Nucleus accumbens (tissue), 56 donors: ENCODE measurements at regions not wholly inside any gene's neighbourhood (a gene's known extent, or its start where the extent isn't known, plus 50 kb on each side); places are given as distances from the start of the nearest gene placed in this dataset.
"Not testable (repeated sequence)": the region's sequence is repeated elsewhere in the genome, so short reads cannot be mapped to it uniquely, and the experiment has no call there.

ENCODE experiments used
- DNase-seq, 56 donors: peaks; one replicate each; lab custom pipeline; 2025; lab: John Stamatoyannopoulos, UW

DNA sequence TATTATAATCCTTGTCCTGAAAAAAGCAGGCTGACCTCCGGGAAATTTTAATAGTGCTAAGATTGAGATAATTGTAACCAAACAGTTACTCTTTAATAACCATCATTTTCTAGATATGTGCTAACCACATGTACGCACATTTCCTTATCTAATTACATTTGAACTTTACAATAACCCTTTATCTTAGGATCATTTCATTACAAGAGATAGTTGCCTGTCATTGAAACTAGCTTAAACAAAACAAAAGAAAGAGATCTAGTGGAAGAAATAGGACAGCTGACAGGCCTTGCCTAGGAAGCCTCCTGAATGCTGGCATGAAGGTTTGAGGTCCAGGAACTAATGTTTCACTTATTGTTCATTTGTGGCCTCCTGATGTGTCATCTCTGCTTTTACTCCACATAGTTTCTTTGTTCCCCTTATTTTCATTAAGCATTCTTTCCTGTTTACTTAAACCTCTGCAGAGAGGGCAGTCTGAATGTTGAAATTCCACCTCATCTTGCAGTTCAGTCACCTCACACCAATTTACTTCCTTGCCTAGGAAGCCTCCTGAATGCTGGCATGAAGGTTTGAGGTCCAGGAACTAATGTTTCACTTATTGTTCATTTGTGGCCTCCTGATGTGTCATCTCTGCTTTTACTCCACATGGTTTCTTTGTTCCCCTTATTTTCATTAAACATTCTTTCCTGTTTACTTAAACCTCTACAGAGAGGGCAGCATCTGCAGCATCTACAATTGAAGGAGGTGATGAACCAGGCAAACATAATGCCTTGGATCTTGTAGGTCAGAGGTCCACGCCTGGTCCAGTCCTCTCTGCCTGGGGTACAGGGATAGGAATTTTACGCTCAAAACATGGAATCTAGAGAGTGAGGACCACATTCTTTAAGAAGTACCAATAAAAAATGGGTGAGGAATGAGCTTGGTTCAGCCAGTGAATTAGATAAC is 247.5 kb downstream of the SPATA31A6 start:
- DNase-seq, result not testable (repeated sequence)

DNA sequence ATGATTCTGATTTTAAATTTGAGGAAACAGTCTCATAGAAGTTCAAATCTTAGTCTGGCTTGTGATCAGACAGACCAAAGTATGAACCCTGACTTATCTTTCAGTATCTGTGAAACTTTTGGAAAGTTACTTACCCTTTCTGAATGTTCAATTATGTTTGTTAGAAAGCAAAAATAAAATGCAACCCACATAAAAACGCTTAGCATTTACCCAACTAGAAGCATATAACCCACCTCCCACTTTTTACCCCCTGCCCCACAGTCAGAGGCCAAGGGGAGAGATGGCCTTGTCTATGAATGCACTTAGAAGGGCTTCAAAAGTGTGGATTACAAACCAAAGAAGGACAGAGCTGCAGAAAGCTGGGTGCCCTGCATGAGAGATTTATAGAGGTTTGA is 248.2 kb downstream of the SPATA31A6 start:
- not testable (repeated sequence) for DNase-seq

DNA sequence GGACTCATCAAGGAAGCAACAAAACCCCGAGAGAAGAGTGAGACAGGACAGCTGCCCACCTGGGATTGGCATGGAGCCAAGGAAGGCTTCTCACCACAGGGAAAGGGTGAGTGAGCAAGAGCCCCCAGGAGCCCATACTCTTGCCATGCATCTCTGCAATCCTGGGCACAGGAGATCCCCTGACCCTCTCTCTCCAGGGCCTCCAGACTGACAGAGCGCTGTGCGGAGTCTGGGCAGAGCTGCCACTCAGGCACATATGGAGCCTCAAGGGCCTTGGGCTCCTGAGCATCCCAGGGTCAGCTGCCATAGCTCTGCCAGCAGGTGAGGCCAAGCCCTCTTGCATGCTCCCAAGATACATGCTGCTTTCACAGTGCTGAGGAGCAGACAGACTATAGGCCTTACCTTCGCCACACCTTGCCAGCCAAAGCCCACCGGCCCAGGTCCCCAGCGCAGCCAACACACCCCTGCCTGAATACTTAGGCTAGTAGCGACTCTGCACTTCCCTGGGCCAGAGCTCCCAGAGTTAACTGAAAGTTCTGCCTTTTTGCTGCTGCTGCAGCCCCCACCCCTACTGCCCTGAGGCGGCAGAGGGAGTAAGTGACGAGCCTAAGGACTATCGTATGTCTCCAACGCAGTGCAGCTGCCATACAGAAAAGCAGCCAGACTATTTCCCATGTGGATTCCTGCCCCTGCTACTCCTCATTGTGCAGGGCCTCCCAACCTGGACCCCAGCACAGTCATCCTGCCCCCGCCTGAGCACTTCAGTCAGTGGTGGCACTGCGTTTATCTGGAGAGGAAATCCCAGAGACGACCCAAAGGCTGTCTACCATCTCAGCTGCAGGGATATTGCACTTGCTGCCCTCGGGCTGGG is 251.6 kb downstream of the SPATA31A6 start:
- DNase-seq, result not testable (repeated sequence)

DNA sequence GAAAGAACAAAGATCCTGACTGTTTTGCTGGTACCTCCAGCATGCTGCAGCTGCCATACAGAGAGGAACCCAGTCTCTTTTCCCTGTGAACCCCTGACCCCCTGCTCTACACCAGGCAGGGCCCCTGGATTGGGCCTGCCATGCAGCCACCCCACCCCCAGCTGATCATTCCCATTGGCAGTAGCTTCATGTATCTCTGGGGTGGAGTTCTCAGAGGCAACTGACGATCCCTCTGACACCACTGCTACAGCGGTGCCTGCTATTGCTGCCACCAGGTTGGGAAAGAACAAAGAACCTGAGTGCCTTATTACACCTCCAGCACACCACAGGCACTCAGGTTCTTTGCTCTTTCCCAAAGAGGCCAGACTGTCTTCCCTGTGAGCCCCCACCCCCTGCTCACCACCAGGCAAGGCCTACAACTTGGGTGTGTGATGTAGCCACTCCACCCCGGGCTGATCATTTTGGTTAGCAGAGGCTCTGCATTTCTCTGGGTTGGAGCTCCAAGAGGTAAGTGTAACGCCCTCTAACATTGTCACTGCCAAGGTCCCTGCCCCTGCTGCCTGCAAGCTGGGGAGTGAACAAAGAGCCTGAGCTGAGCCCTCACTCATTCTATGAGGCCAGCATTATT is 252.4 kb downstream of the SPATA31A6 start:
- DNase-seq, result not testable (repeated sequence)

DNA sequence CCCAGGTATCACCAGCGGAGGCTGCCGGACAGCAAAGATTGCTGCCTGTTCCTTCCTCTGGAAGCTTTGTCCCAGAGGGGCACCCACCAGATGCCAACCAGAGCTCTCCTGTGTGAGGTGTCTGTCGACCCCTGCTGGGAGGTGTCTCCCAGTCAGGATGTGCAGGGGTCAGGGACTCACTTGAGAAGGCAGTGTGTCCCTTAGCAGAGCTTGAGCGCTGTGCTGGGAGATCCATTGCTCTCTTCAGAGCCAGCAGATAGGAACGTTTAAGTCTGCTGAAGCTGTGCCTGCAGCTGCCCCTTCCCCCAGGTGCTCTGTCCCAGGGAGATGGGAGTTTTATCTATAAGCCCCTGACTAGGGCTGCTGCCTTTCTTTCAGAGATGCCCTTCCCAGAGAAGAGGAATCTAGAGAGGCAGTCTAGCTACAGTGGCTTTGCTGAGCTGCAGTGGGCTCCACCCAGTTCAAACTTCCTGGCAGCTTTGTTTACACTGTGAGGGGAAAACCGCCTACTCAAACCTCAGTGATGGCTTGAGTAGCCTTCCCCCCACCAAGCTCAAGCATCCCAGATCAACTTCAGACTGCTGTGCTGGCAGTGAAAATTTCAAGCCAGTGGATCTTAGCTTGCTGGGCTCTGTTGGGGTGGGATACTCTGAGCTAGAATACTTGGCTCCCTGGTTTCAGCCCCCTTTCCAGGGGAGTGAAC is 253.7 kb downstream of the SPATA31A6 start:
- not testable (repeated sequence) for DNase-seq

DNA sequence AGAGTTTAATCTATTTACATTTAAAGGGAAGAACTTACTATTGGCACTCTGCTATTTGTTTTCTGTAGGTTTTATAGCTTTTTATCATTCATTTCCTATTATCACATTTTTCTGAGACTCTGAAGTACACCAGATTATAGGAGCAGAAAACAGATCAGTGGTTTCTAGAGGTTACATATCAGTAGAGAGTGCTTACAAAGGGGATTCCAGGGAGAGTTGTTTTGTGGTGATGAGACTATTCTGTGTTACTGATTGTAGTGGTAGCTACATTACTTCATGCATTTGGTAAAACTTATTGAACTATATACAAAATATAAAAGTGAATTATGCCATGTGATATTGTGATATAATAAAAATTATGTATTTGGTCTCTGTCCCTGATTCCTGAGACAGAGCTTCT is 259.2 kb downstream of the SPATA31A6 start:
- not testable (repeated sequence) for DNase-seq

DNA sequence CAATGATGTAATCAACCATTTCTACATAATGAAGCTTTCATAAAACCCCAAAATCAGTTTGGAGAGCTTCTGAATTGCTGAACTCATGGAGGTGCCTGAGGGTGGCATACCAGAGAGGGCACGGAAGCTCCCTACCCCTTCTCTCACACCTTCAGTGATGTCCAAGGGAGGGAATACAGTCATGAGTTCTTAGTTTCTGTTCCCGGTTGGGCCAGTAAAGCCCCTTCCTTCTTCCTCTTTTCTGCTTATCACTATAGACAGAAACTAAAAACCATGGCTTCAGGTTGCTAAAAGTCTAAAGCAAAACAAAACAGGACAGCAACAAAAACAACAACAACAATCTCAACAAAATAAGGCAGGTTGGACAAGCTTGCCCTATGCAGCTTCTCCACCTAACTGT is 260.0 kb downstream of the SPATA31A6 start:
- DNase-seq, result not testable (repeated sequence)

DNA sequence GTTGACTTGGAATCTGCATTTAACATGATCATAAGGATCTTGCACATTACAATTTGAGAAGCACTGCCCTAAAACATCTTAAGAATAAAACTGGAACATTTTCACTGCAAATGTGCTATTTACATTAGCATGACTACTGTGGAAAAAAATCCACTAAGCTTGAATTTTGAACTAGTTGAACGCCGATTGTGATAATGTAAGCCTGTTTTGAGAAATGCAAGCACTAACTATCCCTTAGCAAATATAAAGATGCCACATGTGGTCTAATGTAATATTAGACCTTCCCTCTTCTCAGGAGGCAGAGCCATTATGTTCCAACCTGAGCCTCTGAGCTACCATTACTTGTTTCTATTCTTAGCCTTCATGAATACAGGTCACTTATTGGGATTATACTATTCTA is 278.0 kb downstream of the SPATA31A6 start:
- not testable (repeated sequence) for DNase-seq

DNA sequence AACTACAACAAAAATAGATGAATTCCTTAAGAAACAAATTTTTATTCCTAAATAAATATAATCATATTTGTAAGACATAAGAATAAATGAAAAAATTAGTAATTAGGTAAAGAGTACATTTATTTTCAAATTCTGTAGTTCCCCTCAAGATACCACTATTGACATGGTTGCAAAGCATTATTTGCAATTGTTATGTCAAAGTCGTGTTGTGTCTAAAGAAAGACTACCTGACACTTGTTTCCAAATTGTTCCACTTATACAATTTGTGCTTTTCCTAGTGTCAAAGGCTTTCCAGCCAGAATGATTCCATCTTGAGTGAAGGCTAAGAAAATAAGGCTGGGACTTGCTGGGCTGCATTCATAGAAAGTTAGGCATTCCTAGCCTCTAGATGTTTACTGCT is 278.4 kb downstream of the SPATA31A6 start:
- not testable (repeated sequence) for DNase-seq

DNA sequence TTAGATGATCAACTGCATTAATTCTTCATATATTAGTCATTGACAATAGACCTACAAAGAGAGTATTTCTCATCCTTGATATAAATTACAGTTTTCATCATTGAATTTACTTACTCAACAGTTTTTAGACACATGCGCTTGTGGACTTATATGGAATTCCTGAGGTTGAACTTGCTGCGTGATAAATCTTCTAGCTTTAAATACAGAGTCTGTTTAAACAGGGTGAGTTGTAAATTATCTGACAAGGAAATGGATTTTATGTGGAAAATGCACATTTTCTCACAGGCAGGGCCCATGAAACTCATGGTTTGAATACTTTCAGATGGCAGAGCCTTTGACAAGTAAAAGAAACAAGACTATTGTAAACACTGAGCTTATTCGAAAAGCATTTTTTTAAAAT is 280.5 kb downstream of the SPATA31A6 start:
- DNase-seq, result not testable (repeated sequence)

DNA sequence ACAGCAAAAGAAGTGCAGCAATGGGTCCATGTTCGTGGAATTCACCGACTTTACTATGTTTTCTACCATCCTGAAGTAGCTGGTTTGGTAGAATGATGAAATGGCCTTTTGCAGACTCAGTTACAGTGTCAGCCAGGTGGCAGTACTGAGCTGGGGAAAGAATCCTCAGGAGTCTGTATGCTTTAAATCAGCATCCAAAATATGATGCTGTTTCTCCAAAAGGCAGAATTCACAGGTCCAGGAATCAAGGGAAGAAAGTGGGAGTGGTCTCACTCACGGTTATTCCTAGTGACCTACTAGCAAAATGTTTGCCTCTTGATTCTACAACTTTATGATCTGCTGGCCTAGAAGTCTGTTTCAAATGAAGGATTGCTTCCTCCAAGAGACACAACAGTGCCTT is 287.1 kb downstream of the SPATA31A6 start:
- peak in 3 of 56 donors; percentile 2 to 14 (median 2) for DNase-seq

DNA sequence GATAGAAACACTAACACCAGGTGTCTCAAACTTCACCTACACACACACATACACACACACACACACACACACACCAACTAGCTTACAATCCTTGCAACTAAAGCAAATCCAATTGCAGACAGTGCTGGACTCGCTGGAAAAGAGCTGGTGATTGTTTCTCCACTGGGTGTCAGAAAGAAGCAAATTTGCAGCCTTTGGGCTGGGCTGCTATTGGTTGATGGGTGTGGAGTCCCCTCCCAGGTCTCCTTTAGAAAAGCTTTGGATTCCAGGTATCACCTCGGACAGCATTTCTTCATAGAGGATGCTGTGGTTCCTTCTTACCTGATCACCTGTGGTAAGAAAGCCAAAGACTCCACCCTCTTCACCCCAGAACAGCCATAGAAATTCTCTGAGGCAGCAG is 307.5 kb downstream of the SPATA31A6 start:
- DNase-seq, result not testable (repeated sequence)

DNA sequence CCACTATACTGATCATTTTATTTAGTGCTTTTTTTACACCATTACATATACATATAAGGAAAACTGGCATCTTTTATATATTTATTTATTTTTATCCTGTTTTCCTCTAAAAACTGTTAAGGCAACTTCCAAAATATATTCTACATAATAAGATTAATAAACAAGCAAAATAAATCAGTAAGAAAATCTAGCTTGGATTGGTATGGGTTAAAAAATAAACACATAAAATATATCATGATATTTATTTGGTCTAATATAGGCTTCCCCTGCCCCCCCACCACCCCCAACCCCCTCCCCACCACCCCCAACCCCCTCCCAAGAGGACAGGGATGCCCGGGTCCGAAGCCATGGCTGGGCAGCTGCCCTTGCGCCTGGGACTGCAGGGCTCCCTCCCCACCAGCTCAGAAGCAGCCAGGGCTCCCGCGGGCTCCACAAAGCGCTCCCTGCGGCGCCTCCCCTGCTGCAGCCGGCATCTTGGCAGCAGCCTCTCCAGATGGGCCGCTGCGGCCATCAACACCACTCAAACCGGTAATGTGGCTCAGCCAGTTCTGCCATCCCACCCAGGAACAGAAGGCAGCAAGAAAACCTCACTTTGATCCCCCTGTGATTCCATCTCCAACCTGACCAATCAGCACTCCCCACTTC is 319.3 kb downstream of the SPATA31A6 start:
- DNase-seq, result not testable (repeated sequence)

DNA sequence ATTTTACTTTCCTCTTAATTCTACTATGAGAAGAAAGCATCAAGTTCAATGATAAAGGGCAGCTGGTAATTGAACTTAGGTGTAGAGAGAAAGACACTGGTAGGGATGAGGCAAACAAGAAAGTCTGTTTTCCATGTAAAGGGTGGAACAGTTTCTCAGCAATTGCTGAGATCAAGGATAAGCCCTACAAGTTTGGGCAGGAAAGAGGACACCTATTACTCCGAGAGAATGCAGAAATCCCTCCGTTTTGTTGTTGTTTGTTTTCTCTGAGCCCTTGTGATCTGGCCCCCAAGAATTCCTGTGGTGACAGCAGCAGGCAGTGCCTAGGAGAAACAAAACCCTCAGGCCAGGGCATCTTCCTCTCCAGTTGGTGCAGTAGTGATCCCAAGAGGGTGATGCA is 324.7 kb downstream of the SPATA31A6 start:
- DNase-seq, result not testable (repeated sequence)

DNA sequence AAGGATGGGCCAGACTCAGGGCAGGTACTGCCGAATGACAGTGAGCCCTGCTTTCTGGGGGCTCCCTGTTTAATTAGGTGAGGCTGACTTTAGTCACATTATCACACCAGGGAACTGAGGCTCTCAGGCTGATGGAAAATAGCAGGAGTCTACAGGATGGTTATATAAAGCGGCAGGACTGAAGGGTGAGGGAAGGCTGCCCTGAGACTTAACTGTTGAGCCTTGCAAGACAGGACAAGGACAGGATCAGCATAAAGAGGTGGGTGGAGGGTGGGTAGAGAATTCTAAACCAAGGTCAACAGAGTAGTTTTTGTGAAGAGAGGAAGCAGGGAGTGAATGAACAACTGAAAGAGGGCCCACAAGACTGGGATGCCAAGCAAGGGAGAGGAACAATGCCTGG is 330.1 kb downstream of the SPATA31A6 start:
- DNase-seq, result not testable (repeated sequence)

DNA sequence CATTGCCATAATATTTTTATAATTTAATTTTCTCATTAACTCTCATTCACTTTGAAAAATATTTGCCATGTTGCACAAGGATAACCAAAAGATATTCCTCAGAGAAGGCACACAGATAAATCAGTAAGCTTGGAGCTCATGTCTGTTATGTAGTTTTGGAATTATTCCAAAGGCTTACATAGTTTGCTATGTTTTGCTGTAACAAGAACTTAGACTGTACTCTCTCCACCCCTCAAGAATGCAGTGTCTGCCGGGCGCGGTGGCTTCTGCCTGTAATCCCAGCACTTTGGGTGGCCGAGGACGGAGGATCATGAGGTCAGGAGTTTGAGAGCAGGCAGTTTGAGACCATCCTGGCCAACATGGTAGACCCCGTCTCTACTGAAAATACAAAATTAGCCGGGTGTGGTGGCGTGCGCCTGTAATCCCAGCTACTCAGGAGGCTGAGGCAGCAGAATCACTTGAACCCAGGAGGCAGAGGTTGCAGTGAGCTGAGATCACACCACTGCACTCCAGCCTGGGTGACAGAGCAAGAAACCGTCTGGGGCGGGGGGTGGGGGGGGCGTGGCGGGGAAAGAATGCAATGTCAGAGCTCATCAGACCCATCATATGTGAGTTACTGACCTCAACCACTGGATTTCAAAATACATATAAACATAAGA is 351.0 kb downstream of the SPATA31A6 start:
- DNase-seq, result not testable (repeated sequence)

DNA sequence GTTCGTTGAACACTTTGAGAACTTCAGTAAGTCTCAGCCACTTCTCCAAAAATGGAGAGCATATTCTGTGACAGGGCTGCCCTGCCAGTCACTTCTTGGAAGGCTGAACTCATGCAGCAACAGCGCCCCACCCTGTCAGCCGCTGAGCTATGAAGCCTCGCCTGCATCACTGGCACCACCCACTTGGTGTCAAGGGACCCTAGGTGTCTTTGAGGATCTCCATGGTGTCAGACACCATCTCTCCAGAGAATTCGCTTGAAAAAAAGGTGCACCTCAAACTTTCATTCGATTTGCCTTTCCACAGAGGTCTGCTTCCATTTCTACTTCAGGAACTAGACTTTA is 351.5 kb downstream of the SPATA31A6 start:
- not testable (repeated sequence) for DNase-seq

DNA sequence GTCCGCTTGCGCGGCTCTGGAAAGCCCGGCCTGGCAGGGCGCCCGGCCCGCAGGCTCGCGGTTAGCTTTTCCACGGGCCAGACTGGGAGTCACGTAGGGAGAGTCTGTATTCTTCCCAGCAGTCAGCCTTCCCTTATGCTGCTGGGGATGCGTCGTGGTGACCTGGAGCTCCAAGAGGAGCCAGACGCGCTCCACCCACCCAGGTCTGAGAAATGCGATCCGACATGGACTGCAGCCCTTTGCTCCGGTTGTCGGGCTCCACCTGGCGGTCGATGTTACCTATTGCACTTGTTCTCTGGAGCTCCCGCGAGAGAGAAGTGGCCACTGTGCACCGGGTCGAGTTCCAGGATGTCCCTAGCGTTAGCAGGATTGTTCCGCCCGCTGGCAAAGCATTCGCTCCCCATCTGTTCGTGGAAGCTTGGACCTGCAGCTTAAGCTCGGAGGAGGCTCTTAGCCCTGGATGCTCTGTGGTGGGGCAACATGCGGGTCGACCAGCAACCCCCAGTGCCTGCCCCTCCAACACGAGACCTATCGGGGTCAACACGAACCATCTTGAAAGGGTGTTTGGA is 367.4 kb downstream of the SPATA31A6 start:
- DNase-seq, result not testable (repeated sequence)

DNA sequence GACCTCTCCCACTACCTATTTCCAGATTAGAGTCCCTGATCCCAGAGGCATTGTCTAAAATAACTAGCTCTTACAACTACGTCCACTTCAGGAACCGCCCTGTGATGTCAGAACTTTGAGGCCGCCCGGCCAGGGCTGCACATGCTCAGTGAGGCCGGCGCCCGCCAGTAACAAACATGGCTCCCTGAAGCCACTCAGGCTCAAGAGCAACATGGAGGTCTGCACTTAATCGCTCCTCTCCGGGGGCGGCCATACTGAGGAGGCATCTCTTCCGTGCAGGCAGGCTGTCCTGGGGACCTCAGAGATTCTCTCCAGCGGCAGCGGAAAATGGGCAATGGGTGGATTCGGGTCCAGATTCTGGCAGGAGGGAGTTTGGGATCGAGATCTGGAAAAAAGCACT is 385.1 kb downstream of the SPATA31A6 start:
- DNase-seq, result not testable (repeated sequence)
